BJ (cell line): ENCODE measurements at regions not wholly inside any gene's neighbourhood (a gene's known extent, or its start where the extent isn't known, plus 50 kb on each side); places are given as distances from the start of the nearest gene placed in this dataset.

Source experiments
- CTCF ChIA-PET: fragments of 350-600 bp; formaldehyde crosslinking; extraction: SDS; loops from one replicate; lab custom pipeline; 2021; ENCODE audit warnings: antibody characterized with exemption, inconsistent platforms; lab: Yijun Ruan, JAX
- POLR2A ChIA-PET: fragments of 300-600 bp; sonication (Branson Sonifier 250); formaldehyde crosslinking; extraction: SDS; loops from one replicate; lab custom pipeline; 2021; ENCODE audit warnings: antibody characterized with exemption; lab: Charles Lee
- DNase-seq: peaks from one replicate; pipeline ENCODE4 v3.0.0-alpha.2; 2011; ENCODE audit warnings: low read depth
- H3K27me3 ChIP-seq: 2 replicates; pipeline ENCODE4 v1.6.0; 2011; ENCODE audit warnings: low read length; ENCODE audit not compliant: control insufficient read depth, insufficient read depth
- H3K36me3 ChIP-seq: 2 replicates; pipeline ENCODE4 v1.5.1; 2011; ENCODE audit warnings: low read length; ENCODE audit not compliant: control insufficient read depth, insufficient read depth
- H3K4me3 ChIP-seq: 2 replicates; pipeline ENCODE4 v1.5.1; 2011; ENCODE audit warnings: low read depth, mild to moderate bottlenecking, control low read depth, low read length
- TF ChIP-seq, protein P1 (sequence below): IDR thresholded peaks from 2 replicates; pipeline ENCODE4 v1.5.1; 2011; ENCODE audit warnings: low read depth, mild to moderate bottlenecking, control low read depth, inconsistent platforms, low read length, moderate library complexity; ENCODE audit not compliant: insufficient read depth

- Histone ChIP-seq H3K27me3 (no peaks in the 10 kb centered on the region), H3K36me3 (no peaks in the 10 kb centered on the region), H3K4me3 (no peak overlapping the region)
- DNase-seq = no peak
- TF ChIP-seq, protein P1, sequence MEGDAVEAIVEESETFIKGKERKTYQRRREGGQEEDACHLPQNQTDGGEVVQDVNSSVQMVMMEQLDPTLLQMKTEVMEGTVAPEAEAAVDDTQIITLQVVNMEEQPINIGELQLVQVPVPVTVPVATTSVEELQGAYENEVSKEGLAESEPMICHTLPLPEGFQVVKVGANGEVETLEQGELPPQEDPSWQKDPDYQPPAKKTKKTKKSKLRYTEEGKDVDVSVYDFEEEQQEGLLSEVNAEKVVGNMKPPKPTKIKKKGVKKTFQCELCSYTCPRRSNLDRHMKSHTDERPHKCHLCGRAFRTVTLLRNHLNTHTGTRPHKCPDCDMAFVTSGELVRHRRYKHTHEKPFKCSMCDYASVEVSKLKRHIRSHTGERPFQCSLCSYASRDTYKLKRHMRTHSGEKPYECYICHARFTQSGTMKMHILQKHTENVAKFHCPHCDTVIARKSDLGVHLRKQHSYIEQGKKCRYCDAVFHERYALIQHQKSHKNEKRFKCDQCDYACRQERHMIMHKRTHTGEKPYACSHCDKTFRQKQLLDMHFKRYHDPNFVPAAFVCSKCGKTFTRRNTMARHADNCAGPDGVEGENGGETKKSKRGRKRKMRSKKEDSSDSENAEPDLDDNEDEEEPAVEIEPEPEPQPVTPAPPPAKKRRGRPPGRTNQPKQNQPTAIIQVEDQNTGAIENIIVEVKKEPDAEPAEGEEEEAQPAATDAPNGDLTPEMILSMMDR = no peak
- ChIA-PET CTCF (no interaction called here), POLR2A (no interaction called here)
Measured at GRCh38 chr4:8783736-8784135, 87.9 kb downstream of the HMX1 start.

DNA sequence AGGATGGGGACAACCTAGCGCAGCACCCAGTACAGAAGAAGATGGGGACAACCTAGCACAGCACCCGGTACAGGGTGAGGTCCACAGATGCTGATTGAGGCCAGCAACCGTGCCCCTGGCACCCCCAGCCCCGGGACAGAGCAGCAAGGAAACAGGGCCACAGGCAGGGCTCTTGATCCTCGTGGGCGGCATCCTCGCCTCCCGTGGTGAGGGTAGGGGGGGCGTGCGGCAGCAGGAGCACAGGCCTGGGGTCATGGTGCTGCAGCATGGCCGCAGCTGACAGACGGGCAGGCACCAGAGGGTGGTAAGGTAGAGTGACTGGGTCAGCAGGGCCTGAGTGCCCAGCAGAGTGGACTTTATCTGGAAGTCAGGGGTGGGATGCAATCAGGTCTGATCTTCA lies 89.5 kb downstream of the HMX1 start:
- CTCF ChIA-PET = no interaction called here
- Histone ChIP-seq H3K27me3 (no peaks in the 10 kb centered on the region), H3K4me3 (no peak overlapping the region), H3K36me3 (no peaks in the 10 kb centered on the region)
- POLR2A ChIA-PET = no interaction called here
- TF ChIP-seq, protein P1 = no peak
- no peak for DNase-seq

- no peak for DNase-seq
- CTCF ChIA-PET = no interaction called here
- TF ChIP-seq, protein P1 = no peak
- H3K36me3 ChIP-seq = no peaks in the 10 kb centered on the region
- no peak overlapping the region for H3K4me3 ChIP-seq
- POLR2A ChIA-PET = no interaction called here
- no peaks in the 10 kb centered on the region for H3K27me3 ChIP-seq
Measured at GRCh38 chr4:8781641-8782040, 90.0 kb downstream of the HMX1 start.

DNA sequence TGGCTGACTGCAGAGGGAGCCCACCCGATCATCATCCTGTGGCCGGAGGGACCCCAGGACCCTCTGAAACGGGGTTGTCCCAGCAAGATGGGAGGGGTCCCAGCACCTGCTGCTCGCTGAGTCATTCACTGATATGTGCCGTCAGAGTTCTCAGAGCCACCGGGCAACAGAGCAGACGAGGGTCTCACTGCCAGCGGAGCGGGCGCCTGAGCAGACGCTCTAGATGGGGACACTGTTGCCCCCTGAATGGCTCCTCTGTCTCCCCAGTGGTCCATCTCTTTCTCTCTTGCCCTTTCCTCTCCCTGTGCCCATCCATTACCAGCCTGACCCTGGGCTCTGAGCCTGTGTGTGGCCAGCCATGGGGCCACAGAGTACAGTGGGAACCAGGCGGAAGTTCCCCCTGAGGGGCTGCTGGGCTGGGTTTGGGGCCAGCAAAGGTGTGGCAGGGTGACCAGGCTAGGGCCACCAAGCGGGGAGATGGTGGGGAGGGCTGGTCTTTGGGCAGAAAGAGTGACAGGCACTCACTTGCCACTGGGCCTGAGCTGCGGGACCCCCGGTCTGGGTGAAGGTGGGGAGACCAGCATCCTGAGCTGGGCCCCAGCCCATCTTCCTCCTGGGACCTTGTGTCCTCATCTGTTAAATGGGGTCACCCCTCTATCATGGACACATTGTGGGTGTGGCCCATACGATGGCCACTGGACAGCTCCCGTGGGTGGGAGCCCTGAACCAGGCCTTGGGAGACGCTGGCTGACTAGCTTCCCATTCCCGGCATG lies 90.9 kb downstream of the HMX1 start:
- H3K4me3 ChIP-seq = no peak overlapping the region
- no peaks in the 10 kb centered on the region for H3K27me3 ChIP-seq
- ChIA-PET POLR2A (no interaction called here), CTCF (no interaction called here)
- H3K36me3 ChIP-seq = no peaks in the 10 kb centered on the region
- TF ChIP-seq, protein P1 = no peak
- DNase-seq = no peak

DNA sequence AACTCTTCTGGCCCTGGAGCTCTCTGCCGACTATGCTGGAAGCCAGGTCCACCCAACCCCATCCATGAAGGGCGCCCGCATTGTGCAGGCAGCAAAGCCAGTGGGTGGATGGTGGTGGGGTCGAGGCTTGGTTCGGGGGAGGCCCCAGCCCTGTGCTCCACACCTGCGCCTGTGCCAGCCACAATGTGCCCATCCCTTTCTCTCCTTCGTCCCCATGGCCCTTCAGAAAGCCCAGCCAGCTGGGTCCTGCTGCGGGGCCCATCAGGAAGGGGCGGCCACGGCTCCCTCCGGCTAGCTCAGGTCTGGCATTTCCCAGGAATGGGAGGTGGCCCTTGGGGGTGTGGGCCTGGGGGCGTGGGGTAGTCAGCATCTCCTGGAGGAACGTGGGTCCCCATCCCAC lies 91.6 kb downstream of the HMX1 start:
- Histone ChIP-seq H3K27me3 (no peaks in the 10 kb centered on the region), H3K36me3 (no peaks in the 10 kb centered on the region), H3K4me3 (no peak overlapping the region)
- ChIA-PET CTCF (no interaction called here), POLR2A (no interaction called here)
- TF ChIP-seq, protein P1 = no peak
- DNase-seq = no peak
